Mesothelial cell of epicardium (in vitro differentiated cells): ENCODE measurements at regions not wholly inside any gene's neighbourhood (a gene's known extent, or its start where the extent isn't known, plus 50 kb on each side); places are given as distances from the start of the nearest gene placed in this dataset.

ENCODE experiments used
- DNase-seq, 2 experiments: peaks; one replicate each; pipeline ENCODE4 v3.0.0; 2021; ENCODE audit warnings: low spot score in 2 of 2; ENCODE audit not compliant: unreplicated experiment in 2 of 2
- H3K27ac Mint-ChIP-seq: 2 replicates; pipeline ENCODE4 v1.8.0; 2021; ENCODE audit warnings: mixed read lengths
- H3K27me3 Mint-ChIP-seq: 2 replicates; pipeline ENCODE4 v1.8.0; 2021; ENCODE audit warnings: low read depth, mixed read lengths
- H3K36me3 Mint-ChIP-seq: 2 replicates; pipeline ENCODE4 v1.8.0; 2021; ENCODE audit warnings: mixed read lengths
- H3K4me1 Mint-ChIP-seq: 2 replicates; pipeline ENCODE4 v1.8.0; 2021; ENCODE audit warnings: mixed read lengths
- H3K4me3 Mint-ChIP-seq: 2 replicates; pipeline ENCODE4 v1.8.0; 2021; ENCODE audit warnings: mild to moderate bottlenecking, moderate library complexity, mixed read lengths
- H3K9me3 Mint-ChIP-seq: 2 replicates; pipeline ENCODE4 v1.8.0; 2021; ENCODE audit warnings: mixed read lengths
- CTCF ChIP-seq: fragments of 200-600 bp; sonication (generic); IDR thresholded peaks from one replicate; pipeline ENCODE4 v1.5.0; 2021; ENCODE audit warnings: antibody characterized with exemption; ENCODE audit not compliant: unreplicated experiment

GRCh38 chr13:87907202-87907601 lies 236.0 kb downstream of the SLITRK5 start:
- Mint-ChIP-seq H3K4me3 (no peak overlapping the region), H3K27ac (no peak overlapping the region), H3K9me3 (no peaks in the 10 kb centered on the region), H3K4me1 (no peaks in the 10 kb centered on the region), H3K36me3 (no peaks in the 10 kb centered on the region), H3K27me3 (peaks cover 2% of the 10 kb centered on the region)
- TF ChIP-seq CTCF, result no peak
- no peak for DNase-seq

GRCh38 chr13:87919956-87920355 lies 248.8 kb downstream of the SLITRK5 start:
- peaks cover 4% of the 10 kb centered on the region for H3K27me3 Mint-ChIP-seq
- no peak overlapping the region for H3K27ac Mint-ChIP-seq
- no peak overlapping the region for H3K4me3 Mint-ChIP-seq
- peaks cover 5% of the 10 kb centered on the region for H3K4me1 Mint-ChIP-seq
- no peak for DNase-seq
- no peak for TF ChIP-seq CTCF
- no peaks in the 10 kb centered on the region for H3K36me3 Mint-ChIP-seq
- H3K9me3 Mint-ChIP-seq, result peaks cover 6% of the 10 kb centered on the region

- Mint-ChIP-seq H3K27ac (no peak overlapping the region), H3K27me3 (peaks cover 4% of the 10 kb centered on the region), H3K36me3 (no peaks in the 10 kb centered on the region), H3K4me3 (no peak overlapping the region), H3K4me1 (peaks cover 5% of the 10 kb centered on the region), H3K9me3 (peaks cover 6% of the 10 kb centered on the region)
- DNase-seq, result no peak
- no peak for TF ChIP-seq CTCF
Measured at GRCh38 chr13:87923753-87924152, 252.6 kb downstream of the SLITRK5 start.

GRCh38 chr13:87925006-87925405 lies 253.8 kb downstream of the SLITRK5 start:
- no peak for DNase-seq
- Mint-ChIP-seq H3K36me3 (no peaks in the 10 kb centered on the region), H3K9me3 (peaks cover 3% of the 10 kb centered on the region), H3K4me3 (no peak overlapping the region), H3K27me3 (no peaks in the 10 kb centered on the region), H3K4me1 (peaks cover 5% of the 10 kb centered on the region), H3K27ac (no peak overlapping the region)
- no peak for TF ChIP-seq CTCF

- H3K36me3 Mint-ChIP-seq, result no peaks in the 10 kb centered on the region
Measured at GRCh38 chr13:87940776-87941175, 269.6 kb downstream of the SLITRK5 start.

More at GRCh38 chr13:87940776-87941175, 269.6 kb downstream of the SLITRK5 start:
- DNase-seq, result no peak
- Mint-ChIP-seq H3K27me3 (no peaks in the 10 kb centered on the region), H3K27ac (no peak overlapping the region), H3K4me1 (peaks cover 8% of the 10 kb centered on the region), H3K4me3 (no peak overlapping the region), H3K9me3 (no peaks in the 10 kb centered on the region)
- no peak for TF ChIP-seq CTCF
